GM21367 (cell line): ENCODE measurements at regions not wholly inside any gene's neighbourhood (a gene's known extent, or its start where the extent isn't known, plus 50 kb on each side); places are given as distances from the start of the nearest gene placed in this dataset.
A peak's percentile ranks its signal among the peaks of the same experiment; 100 is the strongest.

Source experiments
- ATAC-seq: cut with Tn5 transposase; IDR thresholded peaks from one replicate; pipeline ENCODE4 v1.9.1; 2021; ENCODE audit not compliant: unreplicated experiment

GRCh38 chr4:181528570-181529184 is 714.5 kb upstream of the TENM3 start:
- peak; percentile 73 for ATAC-seq

- no peak for ATAC-seq
These were observed 713.7 kb upstream of the TENM3 start for GRCh38 chr4:181529537-181529936.

GRCh38 chr4:181536196-181536746 is 706.9 kb upstream of the TENM3 start:
- ATAC-seq, result no peak

- ATAC-seq, result no peak
These were observed 706.3 kb upstream of the TENM3 start for GRCh38 chr4:181536811-181537434.

GRCh38 chr4:181538431-181538830 is 704.8 kb upstream of the TENM3 start:
- ATAC-seq, result no peak

- no peak for ATAC-seq
These were observed 701.8 kb upstream of the TENM3 start for GRCh38 chr4:181541396-181541795.

- ATAC-seq, result no peak
These were observed 694.2 kb upstream of the TENM3 start for GRCh38 chr4:181548873-181549575.

GRCh38 chr4:181549576-181550188 is 693.5 kb upstream of the TENM3 start:
- no peak for ATAC-seq

- no peak for ATAC-seq
These were observed 692.8 kb upstream of the TENM3 start for GRCh38 chr4:181550381-181550780.

GRCh38 chr4:181559637-181560036 is 683.6 kb upstream of the TENM3 start:
- ATAC-seq, result no peak

- no peak for ATAC-seq
These were observed 680.8 kb upstream of the TENM3 start for GRCh38 chr4:181562399-181562798.

GRCh38 chr4:181564625-181565024 is 678.6 kb upstream of the TENM3 start:
- no peak for ATAC-seq

- no peak for ATAC-seq
These were observed 676.7 kb upstream of the TENM3 start for GRCh38 chr4:181566490-181566889.

- ATAC-seq, result peak; percentile 82
These were observed 673.6 kb upstream of the TENM3 start for GRCh38 chr4:181569553-181569952.

GRCh38 chr4:181578911-181579310 is 664.3 kb upstream of the TENM3 start:
- ATAC-seq, result no peak

- no peak for ATAC-seq
These were observed 663.7 kb upstream of the TENM3 start for GRCh38 chr4:181579486-181579885.

- no peak for ATAC-seq
These were observed 661.2 kb upstream of the TENM3 start for GRCh38 chr4:181581983-181582382.

GRCh38 chr4:181582595-181582994 is 660.6 kb upstream of the TENM3 start:
- ATAC-seq, result no peak

GRCh38 chr4:181588733-181589302 is 654.4 kb upstream of the TENM3 start:
- ATAC-seq, result no peak

- ATAC-seq, result no peak
These were observed 650.9 kb upstream of the TENM3 start for GRCh38 chr4:181592221-181592745.

GRCh38 chr4:181593703-181594102 is 649.5 kb upstream of the TENM3 start:
- no peak for ATAC-seq
